Endothelial cell of umbilical vein (primary cell): ENCODE measurements at regions not wholly inside any gene's neighbourhood (a gene's known extent, or its start where the extent isn't known, plus 50 kb on each side); places are given as distances from the start of the nearest gene placed in this dataset.

ENCODE experiments used
- BruUV-seq: library from RNA; stranded (reverse); fragments of 400-500 nt; replicated peaks from 2 replicates; lab custom pipeline; 2021; lab: Mats Ljungman, UMichigan
- CTCF ChIA-PET: fragments of 300-600, 350-600 bp; sonication (Branson Sonifier 250); formaldehyde crosslinking; loops from one replicate; lab custom pipeline; 2021; ENCODE audit warnings: antibody characterized with exemption, inconsistent platforms; lab: Charles Lee
- POLR2A ChIA-PET: fragments of 300-600, 350-600 bp; sonication (Branson Sonifier 250); formaldehyde crosslinking; loops from one replicate; lab custom pipeline; 2021; ENCODE audit warnings: antibody characterized with exemption, inconsistent platforms; lab: Charles Lee
- DNase-seq: peaks from one replicate; pipeline ENCODE4 v3.0.0-alpha.2; 2011; ENCODE audit warnings: low read depth, low spot score
- FAIRE-seq: peaks from 2 replicates; lab custom pipeline; 2011; peaks lifted over from hg19 to GRCh38; lab: Jason Lieb, UNC
- H2AFZ ChIP-seq: 2 replicates; pipeline ENCODE4 v1.6.0; 2012; ENCODE audit warnings: low read depth, low read length, control low read depth, inconsistent platforms
- H3K27ac ChIP-seq: 2 replicates; pipeline ENCODE4 v1.5.1; 2011; ENCODE audit warnings: low read depth, mild to moderate bottlenecking, control low read depth, low read length, moderate library complexity; ENCODE audit not compliant: insufficient read depth
- H3K27me3 ChIP-seq, 2 experiments: 2 replicates each; pipeline versions ENCODE4 v1.6.0 to v1.6.1; 2011; ENCODE audit warnings: low read length in 2 of 2, mixed read lengths in 1 of 2; ENCODE audit not compliant: control insufficient read depth in 2 of 2, insufficient read depth in 2 of 2
- H3K36me3 ChIP-seq, 2 experiments: 2 replicates in 1 of 2; 3 replicates in 1 of 2; pipeline ENCODE4 v1.5.1; 2011; ENCODE audit warnings: low read length in 2 of 2, mild to moderate bottlenecking in 1 of 2, moderate library complexity in 1 of 2; ENCODE audit not compliant: control insufficient read depth in 2 of 2, insufficient read depth in 2 of 2; ENCODE audit errors: extremely low read depth in 1 of 2
- H3K4me1 ChIP-seq: 3 replicates; pipeline ENCODE4 v1.5.1; 2011; ENCODE audit warnings: mild to moderate bottlenecking, low read length; ENCODE audit not compliant: control insufficient read depth, insufficient read depth; ENCODE audit errors: extremely low read depth
- H3K4me2 ChIP-seq: 2 replicates; pipeline ENCODE4 v1.6.1; 2011; ENCODE audit warnings: low read length, control low read depth, mixed read lengths; ENCODE audit not compliant: insufficient read depth
- H3K4me3 ChIP-seq, 3 experiments: fragments of 200-600 bp in 1 of 3; sonication (generic), shearing (Covaris generic) in 1 of 3; replicated peaks in 1 of 3; 2 replicates each; pipeline ENCODE4 v1.5.1; 2011 to 2016; ENCODE audit warnings: control low read depth in 3 of 3, low read length in 3 of 3, mild to moderate bottlenecking in 2 of 3, inconsistent platforms in 1 of 3, low read depth in 1 of 3, moderate library complexity in 1 of 3; ENCODE audit not compliant: insufficient read depth in 1 of 3
- H3K79me2 ChIP-seq: 2 replicates; pipeline ENCODE4 v1.6.0; 2012; ENCODE audit warnings: low read length, inconsistent platforms; ENCODE audit not compliant: control insufficient read depth, insufficient read depth
- H3K9ac ChIP-seq: replicated peaks from 2 replicates; pipeline ENCODE3; 2011; ENCODE audit warnings: low read length, control low read depth; ENCODE audit not compliant: insufficient read depth; ENCODE audit errors: extremely low read depth
- H3K9me1 ChIP-seq: replicated peaks from 3 replicates; pipeline ENCODE4 v1.6.0; 2011; ENCODE audit warnings: mild to moderate bottlenecking, low read length; ENCODE audit not compliant: control insufficient read depth, insufficient read depth; ENCODE audit errors: extremely low read depth
- H3K9me3 ChIP-seq: replicated peaks from 2 replicates; pipeline ENCODE4 v1.5.1; 2012; ENCODE audit warnings: low read length, inconsistent platforms; ENCODE audit not compliant: control insufficient read depth, insufficient read depth
- H4K20me1 ChIP-seq: replicated peaks from 2 replicates; pipeline ENCODE3; 2011; ENCODE audit warnings: mild to moderate bottlenecking, low read length; ENCODE audit not compliant: control insufficient read depth, insufficient read depth; ENCODE audit errors: extremely low read depth
- EZH2 ChIP-seq: IDR thresholded peaks from 2 replicates; pipeline ENCODE4 v1.6.1; 2012; ENCODE audit warnings: borderline replicate concordance, low read depth, mild to moderate bottlenecking, moderate library complexity, low read length, inconsistent platforms; ENCODE audit not compliant: severe bottlenecking
- FOS ChIP-seq: IDR thresholded peaks from 2 replicates; pipeline ENCODE4 v1.6.1; 2011; ENCODE audit warnings: mild to moderate bottlenecking, low read length, moderate library complexity, borderline replicate concordance; ENCODE audit not compliant: insufficient read depth
- GATA2 ChIP-seq: IDR thresholded peaks from 2 replicates; pipeline ENCODE4 v1.7.0; 2011; ENCODE audit warnings: low read depth, mild to moderate bottlenecking, moderate library complexity, mixed read lengths, low read length; ENCODE audit not compliant: insufficient read length, insufficient read depth
- JUN ChIP-seq: IDR thresholded peaks from 2 replicates; pipeline ENCODE4 v1.6.1; 2011; ENCODE audit warnings: borderline replicate concordance, low read depth; ENCODE audit not compliant: insufficient read length, insufficient read depth
- MAX ChIP-seq: IDR thresholded peaks from 2 replicates; pipeline ENCODE4 v1.6.1; 2011; ENCODE audit not compliant: insufficient read depth, insufficient read length
- MYC ChIP-seq: IDR thresholded peaks from one replicate; pipeline ENCODE4 v1.6.1; 2011; ENCODE audit warnings: mild to moderate bottlenecking, low read depth, low read length
- POLR2A ChIP-seq: IDR thresholded peaks from 2 replicates; pipeline ENCODE4 v1.6.1; 2012; ENCODE audit warnings: low read depth, mild to moderate bottlenecking, control low read depth, low read length
- POLR2AphosphoS5 ChIP-seq: IDR thresholded peaks from 2 replicates; pipeline ENCODE4 v1.6.1; 2012; ENCODE audit warnings: low read depth, mild to moderate bottlenecking, control low read depth, low read length, moderate library complexity; ENCODE audit not compliant: insufficient read depth
- dilution Hi-C: fragments of 300-500 bp; cut with MboI; formaldehyde crosslinking; loops from one replicate; pipeline ENCODE4 v1.15.0; 2019; ENCODE audit warnings: low sequenced_read_pairs; ENCODE audit not compliant: extremely low pct_ligation_motif_present
- intact Hi-C: fragments of 100-400 bp; cut with micrococcal nuclease; formaldehyde crosslinking; loops from one replicate; pipeline ENCODE4 v1.10.0; 2022
- TF ChIP-seq, protein P1 (sequence below), 2 donors: IDR thresholded peaks; 1 replicate in 1 of 2; 2 replicates in 1 of 2; pipeline ENCODE4 v1.5.1; 2011; ENCODE audit warnings: low read length in 2 of 2, mild to moderate bottlenecking in 2 of 2, moderate library complexity in 2 of 2, control low read depth in 1 of 2, inconsistent platforms in 1 of 2, low read depth in 1 of 2; ENCODE audit not compliant: insufficient read depth in 1 of 2; ENCODE audit errors: extremely low read depth in 1 of 2

- Histone ChIP-seq H3K4me1 (no peaks in the 10 kb centered on the region), H3K9ac (no peak overlapping the region), H3K4me3 (no peak overlapping the region), H4K20me1 (no peaks in the 10 kb centered on the region), H3K9me3 (no peaks in the 10 kb centered on the region), H3K79me2 (no peaks in the 10 kb centered on the region), H3K36me3 (no peaks in the 10 kb centered on the region), H3K27me3 (no peaks in the 10 kb centered on the region), H2AFZ (no peak overlapping the region), H3K9me1 (no peaks in the 10 kb centered on the region), H3K27ac (no peak overlapping the region), H3K4me2 (no peak overlapping the region)
- intact Hi-C loops = no loop called here
- CTCF ChIA-PET = interaction anchor here (0.9 kb wide), 1 partner anchor 11 kb away, joined by 4 read pairs; no protein-coding TSS in a partner anchor
- BruUV-seq = no TSS peak
- DNase-seq = no peak
- dilution Hi-C loops = no loop called here
- POLR2A ChIA-PET = no interaction called here
- FAIRE-seq = no peak
- TF ChIP-seq GATA2 = no peak
- no peak for TF ChIP-seq FOS
- no peak for TF ChIP-seq MYC
- no peak for TF ChIP-seq MAX
- TF ChIP-seq, protein P1, sequence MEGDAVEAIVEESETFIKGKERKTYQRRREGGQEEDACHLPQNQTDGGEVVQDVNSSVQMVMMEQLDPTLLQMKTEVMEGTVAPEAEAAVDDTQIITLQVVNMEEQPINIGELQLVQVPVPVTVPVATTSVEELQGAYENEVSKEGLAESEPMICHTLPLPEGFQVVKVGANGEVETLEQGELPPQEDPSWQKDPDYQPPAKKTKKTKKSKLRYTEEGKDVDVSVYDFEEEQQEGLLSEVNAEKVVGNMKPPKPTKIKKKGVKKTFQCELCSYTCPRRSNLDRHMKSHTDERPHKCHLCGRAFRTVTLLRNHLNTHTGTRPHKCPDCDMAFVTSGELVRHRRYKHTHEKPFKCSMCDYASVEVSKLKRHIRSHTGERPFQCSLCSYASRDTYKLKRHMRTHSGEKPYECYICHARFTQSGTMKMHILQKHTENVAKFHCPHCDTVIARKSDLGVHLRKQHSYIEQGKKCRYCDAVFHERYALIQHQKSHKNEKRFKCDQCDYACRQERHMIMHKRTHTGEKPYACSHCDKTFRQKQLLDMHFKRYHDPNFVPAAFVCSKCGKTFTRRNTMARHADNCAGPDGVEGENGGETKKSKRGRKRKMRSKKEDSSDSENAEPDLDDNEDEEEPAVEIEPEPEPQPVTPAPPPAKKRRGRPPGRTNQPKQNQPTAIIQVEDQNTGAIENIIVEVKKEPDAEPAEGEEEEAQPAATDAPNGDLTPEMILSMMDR (IDR thresholded peaks at IDR 0.05; ENCODE audit: extremely low read depth in 1 of 2, insufficient read depth in 1 of 2, low read depth in 1 of 2, low read length in 2 of 2) = no peak
- TF ChIP-seq EZH2 = no peak
- no peak for TF ChIP-seq JUN
- TF ChIP-seq POLR2A = no peak
- TF ChIP-seq POLR2AphosphoS5 = no peak
Measured at GRCh38 chr1:209059376-209059775, 524.1 kb upstream of the CAMK1G start.
